Caco-2 (cell line): ENCODE measurements at regions not wholly inside any gene's neighbourhood (a gene's known extent, or its start where the extent isn't known, plus 50 kb on each side); places are given as distances from the start of the nearest gene placed in this dataset.

Experiments
- BruUV-seq: library from RNA; stranded (reverse); fragments of 400-500 nt; replicated peaks from 2 replicates; lab custom pipeline; 2021; lab: Mats Ljungman, UMichigan
- CTCF ChIA-PET: fragments of 300-600 bp; sonication (Branson Sonifier 250); formaldehyde crosslinking; loops from one replicate; lab custom pipeline; 2022; ENCODE audit warnings: antibody characterized with exemption; lab: Charles Lee
- POLR2A ChIA-PET: fragments of 300-600 bp; sonication (Branson Sonifier 250); formaldehyde crosslinking; loops from one replicate; lab custom pipeline; 2022; ENCODE audit warnings: antibody characterized with exemption; lab: Charles Lee
- DNase-seq, 2 experiments: peaks; one replicate each; pipeline versions ENCODE4 v3.0.0 to v3.0.0-alpha.2; 2020 to 2022
- H3K27me3 ChIP-seq: replicated peaks from 2 replicates; pipeline ENCODE4 v1.6.0; 2011; ENCODE audit warnings: low read length; ENCODE audit not compliant: control insufficient read depth, insufficient read depth
- H3K36me3 ChIP-seq: 2 replicates; pipeline ENCODE4 v1.5.1; 2011; ENCODE audit warnings: low read length; ENCODE audit not compliant: control insufficient read depth, insufficient read depth
- H3K4me1 ChIP-seq: fragments of 250-450 bp; sonication (Bioruptor Pico); 2 replicates; pipeline ENCODE4 v1.5.1; 2020; ENCODE audit warnings: mild to moderate bottlenecking
- H3K4me3 ChIP-seq: 2 replicates; pipeline ENCODE4 v1.5.1; 2011; ENCODE audit warnings: low read depth, mild to moderate bottlenecking, control low read depth, low read length
- H3K9me3 ChIP-seq: fragments of 250-450 bp; sonication (Bioruptor Pico); 2 replicates; pipeline ENCODE4 v1.5.1; 2020; ENCODE audit warnings: mild to moderate bottlenecking, moderate library complexity
- H3K27ac Mint-ChIP-seq: one replicate; pipeline ENCODE4 v1.8.0; 2022; ENCODE audit warnings: mixed read lengths; ENCODE audit not compliant: unreplicated experiment
- H3K27me3 Mint-ChIP-seq: one replicate; pipeline ENCODE4 v1.8.0; 2022; ENCODE audit warnings: mixed read lengths; ENCODE audit not compliant: insufficient read depth, unreplicated experiment
- H3K36me3 Mint-ChIP-seq: one replicate; pipeline ENCODE4 v1.8.0; 2022; ENCODE audit warnings: mild to moderate bottlenecking, mixed read lengths; ENCODE audit not compliant: insufficient read depth, unreplicated experiment
- H3K4me1 Mint-ChIP-seq: one replicate; pipeline ENCODE4 v1.8.0; 2022; ENCODE audit warnings: low read depth, mixed read lengths; ENCODE audit not compliant: unreplicated experiment
- H3K4me3 Mint-ChIP-seq: one replicate; pipeline ENCODE4 v1.8.0; 2022; ENCODE audit warnings: mild to moderate bottlenecking, moderate library complexity, mixed read lengths; ENCODE audit not compliant: unreplicated experiment
- H3K9me3 Mint-ChIP-seq: one replicate; pipeline ENCODE4 v1.8.0; 2022; ENCODE audit warnings: mixed read lengths; ENCODE audit not compliant: unreplicated experiment
- intact Hi-C: fragments of 100-400 bp; cut with micrococcal nuclease; formaldehyde crosslinking; loops from one replicate; pipeline ENCODE4 v1.10.0; 2022; ENCODE audit not compliant: unreplicated experiment
- TF ChIP-seq, protein P1 (sequence below), 2 experiments: fragments of 200-600 bp in 1 of 2; IDR thresholded peaks; 1 replicate in 1 of 2; 2 replicates in 1 of 2; pipeline versions ENCODE4 v1.5.1 to v1.8.0; 2011 to 2022; ENCODE audit warnings: antibody characterized with exemption in 1 of 2, control low read depth in 1 of 2, inconsistent platforms in 1 of 2, low read depth in 1 of 2, low read length in 1 of 2, mild to moderate bottlenecking in 1 of 2, moderate library complexity in 1 of 2; ENCODE audit not compliant: insufficient read depth in 1 of 2, severe bottlenecking in 1 of 2, unreplicated experiment in 1 of 2

DNA sequence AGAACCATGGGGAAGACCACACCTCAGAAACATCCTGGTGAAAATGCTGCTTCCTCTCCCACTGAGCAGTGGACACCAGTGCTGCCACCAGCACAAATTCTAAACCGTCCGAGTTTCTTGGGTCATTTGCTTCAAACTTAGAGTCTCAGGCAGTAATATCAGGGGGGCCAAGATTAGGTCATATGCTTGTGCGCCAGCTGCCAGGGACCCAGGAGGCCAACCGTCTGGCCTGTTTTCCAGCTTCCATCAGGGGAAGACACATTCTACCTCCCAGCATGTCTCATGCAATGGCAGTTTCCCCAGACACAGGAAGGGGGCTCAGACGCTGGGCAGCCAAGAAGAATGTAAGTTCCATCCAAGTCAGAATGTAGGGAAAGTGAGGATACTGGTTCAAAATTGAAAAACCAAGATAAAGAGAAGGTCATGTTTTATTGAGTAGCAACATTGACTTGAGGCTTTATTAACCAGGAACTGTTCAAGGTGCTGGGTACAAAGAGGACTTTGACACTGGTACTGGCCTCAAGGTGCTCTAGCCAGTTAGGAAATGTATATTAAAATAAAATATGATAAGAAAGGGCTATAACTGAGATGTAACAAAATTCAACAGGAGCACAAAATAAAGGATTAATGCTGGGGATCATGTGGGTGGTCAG, 59.7 kb upstream of the EED start:
- Histone ChIP-seq H3K27me3 (no peaks in the 10 kb centered on the region), H3K4me1 (peaks cover 10% of the 10 kb centered on the region; the same call in 1 of the 2 replicates), H3K36me3 (no peaks in the 10 kb centered on the region), H3K9me3 (no peaks in the 10 kb centered on the region), H3K4me3 (no peak overlapping the region)
- TF ChIP-seq, protein P1, sequence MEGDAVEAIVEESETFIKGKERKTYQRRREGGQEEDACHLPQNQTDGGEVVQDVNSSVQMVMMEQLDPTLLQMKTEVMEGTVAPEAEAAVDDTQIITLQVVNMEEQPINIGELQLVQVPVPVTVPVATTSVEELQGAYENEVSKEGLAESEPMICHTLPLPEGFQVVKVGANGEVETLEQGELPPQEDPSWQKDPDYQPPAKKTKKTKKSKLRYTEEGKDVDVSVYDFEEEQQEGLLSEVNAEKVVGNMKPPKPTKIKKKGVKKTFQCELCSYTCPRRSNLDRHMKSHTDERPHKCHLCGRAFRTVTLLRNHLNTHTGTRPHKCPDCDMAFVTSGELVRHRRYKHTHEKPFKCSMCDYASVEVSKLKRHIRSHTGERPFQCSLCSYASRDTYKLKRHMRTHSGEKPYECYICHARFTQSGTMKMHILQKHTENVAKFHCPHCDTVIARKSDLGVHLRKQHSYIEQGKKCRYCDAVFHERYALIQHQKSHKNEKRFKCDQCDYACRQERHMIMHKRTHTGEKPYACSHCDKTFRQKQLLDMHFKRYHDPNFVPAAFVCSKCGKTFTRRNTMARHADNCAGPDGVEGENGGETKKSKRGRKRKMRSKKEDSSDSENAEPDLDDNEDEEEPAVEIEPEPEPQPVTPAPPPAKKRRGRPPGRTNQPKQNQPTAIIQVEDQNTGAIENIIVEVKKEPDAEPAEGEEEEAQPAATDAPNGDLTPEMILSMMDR (IDR thresholded peaks at IDR 0.05; ENCODE audit: insufficient read depth in 1 of 2, low read depth in 1 of 2, low read length in 1 of 2, severe bottlenecking in 1 of 2, unreplicated experiment in 1 of 2), result no peak
- intact Hi-C loops, result no loop called here
- Mint-ChIP-seq H3K36me3 (no peaks in the 10 kb centered on the region), H3K27me3 (no peaks in the 10 kb centered on the region), H3K4me3 (no peak overlapping the region), H3K9me3 (peaks cover 6% of the 10 kb centered on the region), H3K4me1 (peaks cover 7% of the 10 kb centered on the region), H3K27ac (no peak overlapping the region)
- ChIA-PET POLR2A (no interaction called here), CTCF (no interaction called here)
- BruUV-seq, result no TSS peak
- no peak for DNase-seq

DNA sequence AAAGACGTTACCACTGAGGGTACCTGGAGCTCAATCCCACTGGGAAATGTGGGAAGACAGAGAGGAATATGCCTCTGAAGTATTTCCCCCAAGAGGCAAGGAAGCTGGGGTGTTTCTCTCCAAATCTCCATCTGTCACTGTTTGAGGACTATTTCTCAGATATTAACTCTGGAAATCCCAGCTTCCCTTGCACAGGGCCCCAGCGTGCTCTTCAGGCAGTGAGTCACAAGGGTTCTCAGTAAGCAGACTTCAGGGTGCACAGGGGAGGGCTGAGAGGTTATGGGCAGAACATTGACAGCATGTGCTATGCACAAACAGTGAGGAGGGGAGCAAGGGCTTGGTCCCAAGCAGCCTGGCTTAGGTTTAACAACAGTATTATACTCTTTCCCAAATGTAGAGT, 60.9 kb upstream of the EED start:
- BruUV-seq, result no TSS peak
- DNase-seq, result no peak
- TF ChIP-seq, protein P1 (IDR thresholded peaks at IDR 0.05; ENCODE audit: insufficient read depth in 1 of 2, low read depth in 1 of 2, low read length in 1 of 2, severe bottlenecking in 1 of 2, unreplicated experiment in 1 of 2), result no peak
- Mint-ChIP-seq H3K27ac (no peak overlapping the region), H3K4me1 (peaks cover 7% of the 10 kb centered on the region), H3K4me3 (no peak overlapping the region), H3K27me3 (no peaks in the 10 kb centered on the region), H3K36me3 (no peaks in the 10 kb centered on the region), H3K9me3 (no peaks in the 10 kb centered on the region)
- ChIA-PET POLR2A (no interaction called here), CTCF (interaction anchor here (1.9 kb wide), 1 partner anchor 10 kb away, joined by 5 read pairs; no protein-coding TSS in a partner anchor)
- intact Hi-C loops, result no loop called here
- H3K27me3 ChIP-seq, result no peaks in the 10 kb centered on the region
- H3K9me3 ChIP-seq, result no peaks in the 10 kb centered on the region
- H3K4me3 ChIP-seq, result no peak overlapping the region
- H3K4me1 ChIP-seq, result peaks cover 10% of the 10 kb centered on the region; the same call in 1 of the 2 replicates
- H3K36me3 ChIP-seq, result no peaks in the 10 kb centered on the region

DNA sequence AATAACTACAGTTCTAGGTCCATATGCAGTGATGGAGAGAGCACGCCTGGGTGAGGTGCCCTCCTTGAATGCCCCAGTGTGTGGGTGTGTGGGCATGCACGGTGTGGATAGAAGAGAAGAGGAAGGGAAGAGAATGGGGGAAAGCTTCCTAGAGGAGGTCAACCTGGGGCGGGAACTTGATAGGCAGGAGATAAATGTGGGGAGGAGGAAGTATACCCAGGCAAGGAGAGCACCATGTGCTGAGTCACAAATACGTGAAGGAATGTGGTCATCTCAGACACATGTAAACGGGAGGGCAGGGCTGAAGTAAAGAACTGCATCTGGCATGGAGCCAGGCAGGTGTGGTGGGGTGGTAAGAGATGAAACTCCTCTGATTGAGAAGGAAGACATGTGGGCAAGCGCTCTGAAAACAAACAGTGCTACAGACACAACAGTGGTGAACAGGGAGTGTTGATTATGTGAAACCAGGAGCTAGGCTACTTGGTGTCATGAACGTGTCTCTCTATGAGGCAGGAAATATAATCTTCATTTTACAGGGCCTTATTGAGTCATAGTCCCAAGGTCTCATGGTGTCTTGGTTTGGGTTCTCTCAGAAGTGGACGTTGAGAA, 61.5 kb upstream of the EED start:
- no peak overlapping the region for H3K4me3 ChIP-seq
- TF ChIP-seq, protein P1 (IDR thresholded peaks at IDR 0.05; ENCODE audit: insufficient read depth in 1 of 2, low read depth in 1 of 2, low read length in 1 of 2, severe bottlenecking in 1 of 2, unreplicated experiment in 1 of 2), result no peak
- intact Hi-C loops, result no loop called here
- Mint-ChIP-seq H3K4me1 (peaks cover 7% of the 10 kb centered on the region), H3K9me3 (no peaks in the 10 kb centered on the region), H3K36me3 (no peaks in the 10 kb centered on the region), H3K27ac (no peak overlapping the region), H3K4me3 (no peak overlapping the region), H3K27me3 (no peaks in the 10 kb centered on the region)
- no TSS peak for BruUV-seq
- CTCF ChIA-PET, result interaction anchor here (1.9 kb wide), 1 partner anchor 10 kb away, joined by 5 read pairs; no protein-coding TSS in a partner anchor
- H3K27me3 ChIP-seq, result no peaks in the 10 kb centered on the region
- H3K36me3 ChIP-seq, result no peaks in the 10 kb centered on the region
- DNase-seq, result no peak
- POLR2A ChIA-PET, result no interaction called here
- no peaks in the 10 kb centered on the region for H3K9me3 ChIP-seq
- peaks cover 10% of the 10 kb centered on the region; the same call in 1 of the 2 replicates for H3K4me1 ChIP-seq
